Heart left ventricle (tissue), 13 donors: ENCODE measurements at regions not wholly inside any gene's neighbourhood (a gene's known extent, or its start where the extent isn't known, plus 50 kb on each side); places are given as distances from the start of the nearest gene placed in this dataset.

Experiments used
- CTCF ChIP-seq, 12 donors: fragments of 200-600 bp; sonication (generic) in 4 of 12; IDR thresholded peaks; one replicate each; pipeline versions ENCODE4 v1.5.0 to v1.8.0; 2018 to 2022; ENCODE audit warnings: antibody characterized with exemption in 12 of 12, mild to moderate bottlenecking in 5 of 12
- POLR2A ChIP-seq, 2 donors: fragments of 450-650 bp; IDR thresholded peaks; one replicate each; pipeline ENCODE4 v1.6.1; 2017; ENCODE audit warnings: antibody characterized with exemption in 2 of 2, mild to moderate bottlenecking in 2 of 2, moderate library complexity in 2 of 2
- donor health status: ischemic (EF 13 %, LVEDD 7.1; RV severe dilation, severe dysfunction).
- donor health status: DM: no; HTN: yes; CAD: no.
- donor health status: DM: no; HTN: no; CAD: no.
- donor health status: ischemic (EF 25% LVEDD 6.9; RV normal size, moderate dysfunction).
- donor health status: ischemic (EF 25% LVEDD 5.7; RV mildly dilated, moderate dysfunction).
- donor health status: ischemic (EF 35%, LVEDD 5.7; RV mildly dilated, moderate dysfunction).
- donor health status: nonischemic (EF 11% LVEDD 7.7; RV severe dilation, severe dysfunction).
- donor health status: DM: yes; HTN: yes; CAD: no.
- donor health status: PGD.
- donor health status: ischemic (EF 29% LVEDD 5.4; RV normal size, mild dysfunction).
- donor health status: nonischemic (EF 23%, LVEDD 6.1; RV moderate dilation, normal function).

- TF ChIP-seq CTCF (IDR thresholded peaks at IDR 0.05), result no peak
- TF ChIP-seq POLR2A (IDR thresholded peaks at IDR 0.05), result no peak
Observed at GRCh38 chr16:35908942-35909341, 2449.5 kb downstream of the TP53TG3F start.
